Vagina (tissue), 2 donors: ENCODE measurements at regions not wholly inside any gene's neighbourhood (a gene's known extent, or its start where the extent isn't known, plus 50 kb on each side); places are given as distances from the start of the nearest gene placed in this dataset.

Source experiments
- POLR2A ChIP-seq, 2 donors: fragments of 450-650 bp; IDR thresholded peaks; one replicate each; pipeline ENCODE4 v1.6.1; 2017; ENCODE audit warnings: antibody characterized with exemption in 2 of 2, mild to moderate bottlenecking in 2 of 2, moderate library complexity in 2 of 2
- POLR2AphosphoS5 ChIP-seq, 2 donors: sonication (generic); formaldehyde crosslinking; IDR thresholded peaks; one replicate each; pipeline ENCODE4 v1.9.0; 2017; ENCODE audit warnings: antibody characterized with exemption in 2 of 2, mild to moderate bottlenecking in 2 of 2, low read depth in 1 of 2; ENCODE audit not compliant: insufficient read depth in 1 of 2
- TF ChIP-seq, protein P1 (sequence below), 3 experiments: fragments of 450-650 bp in 2 of 3; fragments of 200-600 bp in 1 of 3; sonication (generic) in 1 of 3; IDR thresholded peaks; one replicate each; pipeline ENCODE4 v1.5.1; 2017 to 2019; ENCODE audit warnings: antibody characterized with exemption in 3 of 3, mild to moderate bottlenecking in 2 of 3, moderate library complexity in 2 of 3

DNA sequence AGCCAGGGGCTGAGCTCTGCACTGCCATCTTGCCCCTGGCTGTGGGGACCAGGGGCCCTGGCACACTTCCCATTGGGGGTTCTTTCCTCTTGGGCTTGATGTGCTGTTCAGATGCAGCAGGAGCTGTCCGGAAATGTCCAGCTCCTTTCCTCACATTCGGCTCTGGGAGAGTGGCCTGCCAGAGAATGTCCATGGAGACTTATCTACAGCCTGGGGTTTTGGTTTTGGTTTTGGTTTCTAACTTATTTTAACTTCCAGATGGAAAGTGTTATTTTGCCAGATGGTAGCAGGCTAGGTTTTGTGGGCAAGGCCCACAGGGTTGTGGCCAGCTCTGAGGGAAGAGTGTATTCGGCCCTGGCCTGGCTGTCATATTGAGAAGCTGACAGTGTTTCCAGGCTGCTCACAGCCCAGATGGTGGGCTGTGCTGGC lies 177.3 kb downstream of the ANKRD30B start:
- TF ChIP-seq, protein P1, sequence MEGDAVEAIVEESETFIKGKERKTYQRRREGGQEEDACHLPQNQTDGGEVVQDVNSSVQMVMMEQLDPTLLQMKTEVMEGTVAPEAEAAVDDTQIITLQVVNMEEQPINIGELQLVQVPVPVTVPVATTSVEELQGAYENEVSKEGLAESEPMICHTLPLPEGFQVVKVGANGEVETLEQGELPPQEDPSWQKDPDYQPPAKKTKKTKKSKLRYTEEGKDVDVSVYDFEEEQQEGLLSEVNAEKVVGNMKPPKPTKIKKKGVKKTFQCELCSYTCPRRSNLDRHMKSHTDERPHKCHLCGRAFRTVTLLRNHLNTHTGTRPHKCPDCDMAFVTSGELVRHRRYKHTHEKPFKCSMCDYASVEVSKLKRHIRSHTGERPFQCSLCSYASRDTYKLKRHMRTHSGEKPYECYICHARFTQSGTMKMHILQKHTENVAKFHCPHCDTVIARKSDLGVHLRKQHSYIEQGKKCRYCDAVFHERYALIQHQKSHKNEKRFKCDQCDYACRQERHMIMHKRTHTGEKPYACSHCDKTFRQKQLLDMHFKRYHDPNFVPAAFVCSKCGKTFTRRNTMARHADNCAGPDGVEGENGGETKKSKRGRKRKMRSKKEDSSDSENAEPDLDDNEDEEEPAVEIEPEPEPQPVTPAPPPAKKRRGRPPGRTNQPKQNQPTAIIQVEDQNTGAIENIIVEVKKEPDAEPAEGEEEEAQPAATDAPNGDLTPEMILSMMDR (IDR thresholded peaks at IDR 0.05), result no peak
- no peak for TF ChIP-seq POLR2A (IDR thresholded peaks at IDR 0.05)
- no peak for TF ChIP-seq POLR2AphosphoS5 (IDR thresholded peaks at IDR 0.05; ENCODE audit: insufficient read depth in 1 of 2, low read depth in 1 of 2)
